GM21423 (cell line): ENCODE measurements at regions not wholly inside any gene's neighbourhood (a gene's known extent, or its start where the extent isn't known, plus 50 kb on each side); places are given as distances from the start of the nearest gene placed in this dataset.
A peak's percentile ranks its signal among the peaks of the same experiment; 100 is the strongest.
"Not testable (repeated sequence)": the region's sequence is repeated elsewhere in the genome, so short reads cannot be mapped to it uniquely, and the experiment has no call there.

Experiments
- ATAC-seq: cut with Tn5 transposase; IDR thresholded peaks from one replicate; pipeline ENCODE4 v1.9.1; 2021; ENCODE audit warnings: mild to moderate bottlenecking, moderate library complexity; ENCODE audit not compliant: unreplicated experiment

- ATAC-seq, result no peak
Observed at GRCh38 chr10:26355241-26355640, 82.9 kb upstream of the APBB1IP start.

GRCh38 chr10:26357203-26357602 is 80.9 kb upstream of the APBB1IP start:
- ATAC-seq, result peak; percentile 67

GRCh38 chr10:26358071-26358470 is 80.1 kb upstream of the APBB1IP start:
- ATAC-seq, result no peak

- ATAC-seq, result no peak
Observed at GRCh38 chr10:26359670-26360069, 78.5 kb upstream of the APBB1IP start.

- no peak for ATAC-seq
Observed at GRCh38 chr10:26361351-26361750, 76.8 kb upstream of the APBB1IP start.

GRCh38 chr10:26361971-26362370 is 76.2 kb upstream of the APBB1IP start:
- ATAC-seq, result no peak

- no peak for ATAC-seq
Observed at GRCh38 chr10:26365681-26366358, 72.3 kb upstream of the APBB1IP start.

GRCh38 chr10:26367035-26367434 is 71.1 kb upstream of the APBB1IP start:
- ATAC-seq, result not testable (repeated sequence)

GRCh38 chr10:26367771-26368170 is 70.4 kb upstream of the APBB1IP start:
- no peak for ATAC-seq

- ATAC-seq, result no peak
Observed at GRCh38 chr10:26368463-26368862, 69.7 kb upstream of the APBB1IP start.

- ATAC-seq, result peak; percentile 75
Observed at GRCh38 chr10:26372513-26373354, 65.4 kb upstream of the APBB1IP start.

GRCh38 chr10:26374426-26374825 is 63.7 kb upstream of the APBB1IP start:
- no peak for ATAC-seq

- not testable (repeated sequence) for ATAC-seq
Observed at GRCh38 chr10:26377224-26377810, 60.8 kb upstream of the APBB1IP start.

- no peak for ATAC-seq
Observed at GRCh38 chr10:26378861-26379294, 59.3 kb upstream of the APBB1IP start.

- ATAC-seq, result no peak
Observed at GRCh38 chr10:26380815-26381214, 57.3 kb upstream of the APBB1IP start.

GRCh38 chr10:26381986-26382385 is 56.2 kb upstream of the APBB1IP start:
- no peak for ATAC-seq

- ATAC-seq, result no peak
Observed at GRCh38 chr10:26384600-26384999, 53.5 kb upstream of the APBB1IP start.

- ATAC-seq, result no peak
Observed at GRCh38 chr10:26385443-26385842, 52.7 kb upstream of the APBB1IP start.

- no peak for ATAC-seq
Observed at GRCh38 chr10:26386781-26387180, 51.4 kb upstream of the APBB1IP start.
